ENCODE measurements at regions not wholly inside any gene's neighbourhood (a gene's known extent, or its start where the extent isn't known, plus 50 kb on each side); places are given as distances from the start of the nearest gene placed in this dataset.
"Not testable (repeated sequence)": the region's sequence is repeated elsewhere in the genome, so short reads cannot be mapped to it uniquely, and the experiment has no call there.

DNA sequence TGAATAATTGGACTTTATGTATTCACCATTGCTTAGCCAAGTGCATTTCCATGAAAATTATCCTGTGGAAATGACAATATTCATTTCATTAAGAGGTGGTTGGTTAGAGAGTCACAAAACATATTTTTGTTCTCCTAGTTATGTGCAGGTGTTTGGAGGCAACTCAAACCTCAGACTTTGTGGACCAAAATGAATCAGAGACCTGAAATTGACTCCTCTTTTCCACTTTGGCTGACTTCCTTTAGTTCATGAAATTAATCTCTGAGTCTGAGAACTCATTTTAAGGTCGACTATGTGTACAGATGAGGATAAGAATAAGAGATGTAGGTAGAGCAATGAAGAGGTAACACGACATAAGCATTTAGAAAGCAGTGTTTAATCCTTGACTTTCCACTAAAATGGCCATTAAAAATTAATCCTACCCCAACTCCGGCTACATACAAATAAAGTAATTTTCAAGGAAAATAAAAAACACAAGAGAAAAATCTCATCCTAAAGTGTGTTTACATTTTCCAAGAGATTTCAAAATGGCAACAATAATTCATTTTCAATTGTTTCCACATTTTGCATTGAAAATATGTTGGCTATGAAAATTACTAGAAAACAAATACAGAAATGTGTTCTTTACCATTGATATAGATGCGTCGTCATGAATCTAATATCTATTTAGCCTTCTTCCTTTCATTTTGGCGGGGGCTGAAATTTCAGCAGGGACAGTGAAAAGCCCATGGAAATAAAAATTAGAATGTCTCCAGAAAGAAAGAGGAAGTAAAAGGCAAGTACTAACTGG, 185.4 kb upstream of the CSNK1A1L start:
- no peak for DNase-seq

DNA sequence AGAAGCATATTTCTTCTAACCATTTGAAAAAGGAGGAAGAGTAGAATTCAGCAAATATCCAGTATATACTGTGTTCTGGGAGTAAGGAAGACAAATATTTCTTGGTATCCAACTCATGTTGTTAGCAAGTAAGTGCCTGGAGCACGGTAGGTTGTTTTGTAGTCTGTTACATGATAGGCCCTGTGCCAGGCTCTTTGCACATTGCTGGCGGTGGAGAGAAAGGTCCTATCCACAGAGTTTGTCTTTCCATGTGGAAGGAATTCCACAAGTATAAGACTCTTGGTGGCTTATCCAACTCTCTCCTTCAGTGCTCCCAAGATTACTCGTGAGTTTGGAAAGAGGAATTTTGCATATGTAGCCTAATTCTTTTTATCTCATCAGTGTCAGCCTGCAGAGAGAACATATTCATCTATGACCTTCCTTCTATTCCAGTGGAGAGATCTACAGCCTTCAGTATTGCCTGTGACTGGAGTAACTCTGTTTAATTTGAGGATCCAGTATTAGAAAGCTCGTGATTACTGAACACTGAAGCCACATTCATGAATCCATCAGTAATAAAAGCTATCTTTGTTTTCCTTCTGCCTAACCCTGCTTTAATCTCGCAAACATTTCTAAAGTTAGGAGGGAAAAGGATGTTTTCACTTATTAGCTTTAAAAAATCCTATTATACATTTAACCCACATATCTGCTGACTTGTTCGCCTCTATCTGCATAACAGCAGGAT, 183.9 kb upstream of the CSNK1A1L start:
- no peak for DNase-seq

DNA sequence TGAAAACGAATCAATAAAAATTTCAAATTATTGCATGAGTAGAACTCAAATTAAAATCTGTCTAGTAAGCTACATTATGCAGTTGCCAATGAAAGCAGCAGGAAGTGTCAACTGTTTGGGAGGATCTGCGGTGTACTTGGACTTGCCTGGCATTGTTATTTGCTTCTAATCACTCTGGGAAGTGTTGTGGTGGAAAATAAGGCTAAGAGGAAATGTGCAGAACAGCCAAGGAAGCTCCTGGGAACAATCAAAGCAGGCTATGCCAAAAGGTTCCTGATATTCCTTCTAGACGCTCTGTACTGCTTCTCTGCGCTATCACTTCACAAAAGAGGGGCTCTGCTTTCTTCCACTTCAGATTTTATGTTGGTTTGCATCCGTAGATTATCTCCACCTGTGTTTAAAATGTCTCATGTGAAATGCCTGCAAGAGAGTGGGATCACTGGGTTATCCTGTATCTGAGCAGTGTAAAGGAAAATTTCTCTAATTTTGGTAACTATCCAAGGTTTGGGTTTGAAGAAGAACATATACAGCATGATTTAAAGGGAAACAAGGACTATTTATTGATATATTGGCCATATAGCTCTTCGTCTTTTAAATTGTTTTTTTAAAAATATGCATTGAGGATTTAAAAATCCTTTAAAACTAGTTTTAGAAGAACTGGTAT, 182.7 kb upstream of the CSNK1A1L start:
- DNase-seq, result no peak

DNA sequence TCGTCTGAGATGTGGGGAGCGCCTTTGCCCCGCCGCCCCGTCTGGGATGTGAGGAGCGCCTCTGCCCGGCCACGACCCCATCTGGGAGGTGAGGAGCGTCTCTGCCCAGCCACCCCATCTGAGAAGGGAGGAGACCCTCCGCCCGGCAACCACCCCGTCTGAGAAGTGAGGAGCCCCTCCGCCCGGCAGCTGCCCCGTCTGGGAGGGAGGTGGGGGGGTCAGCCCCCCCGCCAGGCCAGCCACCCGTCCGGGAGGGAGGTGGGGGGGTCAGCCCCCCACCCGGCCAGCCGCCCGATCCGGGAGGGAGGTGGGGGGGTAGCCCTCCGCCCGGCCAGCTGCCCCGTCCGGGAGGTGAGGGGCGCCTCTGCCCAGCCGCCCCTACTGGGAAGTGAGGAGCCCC, 174.8 kb upstream of the CSNK1A1L start:
- not testable (repeated sequence) for DNase-seq

DNA sequence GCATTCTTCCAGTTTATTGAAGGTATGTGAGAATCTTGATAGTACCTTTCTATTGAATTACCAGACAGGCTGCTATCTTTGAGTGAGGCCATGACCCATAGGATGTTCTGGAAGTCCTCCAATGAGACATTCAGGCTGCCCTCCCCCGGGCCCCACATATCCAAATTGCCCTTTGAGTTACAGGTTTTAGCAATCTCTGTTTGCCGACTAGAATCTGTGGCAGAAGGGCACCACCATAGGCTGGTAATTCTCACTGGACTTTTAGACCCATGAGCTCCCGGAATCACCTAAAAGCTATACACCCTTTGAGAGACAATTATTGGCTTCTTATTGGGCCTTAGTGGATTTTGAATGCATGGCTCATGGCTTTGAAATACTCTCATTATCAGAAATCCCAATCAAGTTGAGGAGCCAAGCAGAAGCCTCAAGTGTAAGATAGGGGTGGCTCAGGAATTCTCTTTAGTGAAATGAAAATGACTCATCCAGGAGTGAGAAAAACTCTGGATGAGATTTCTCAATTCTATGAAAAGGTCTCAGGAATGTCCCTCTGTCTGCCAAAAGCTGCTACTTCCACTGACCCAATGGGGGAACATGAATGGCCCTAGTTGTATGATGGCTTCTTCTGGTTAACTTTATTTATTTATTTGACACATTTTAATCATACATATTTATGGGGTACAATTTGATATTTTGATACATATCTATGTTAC, 172.1 kb upstream of the CSNK1A1L start:
- DNase-seq, result no peak

DNA sequence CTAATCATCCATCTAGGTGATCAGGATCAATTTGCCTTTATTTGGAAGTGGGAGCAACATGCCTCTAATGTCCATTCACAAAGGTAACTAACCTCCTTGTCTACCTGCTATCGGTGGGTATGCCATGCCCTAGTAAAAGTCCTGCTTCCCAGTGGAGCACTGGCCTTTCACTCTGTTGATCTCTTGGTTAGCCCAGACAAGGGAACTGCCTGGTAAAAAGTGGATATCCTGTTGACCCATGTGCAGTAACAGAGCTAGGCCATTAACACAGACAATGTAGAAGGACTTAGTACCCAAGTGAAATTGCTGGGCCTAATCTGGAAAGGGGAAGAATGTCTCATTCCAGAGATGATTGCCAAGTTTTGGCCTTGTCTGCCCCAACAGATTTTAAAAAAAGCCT, 171.5 kb upstream of the CSNK1A1L start:
- DNase-seq, result no peak

DNA sequence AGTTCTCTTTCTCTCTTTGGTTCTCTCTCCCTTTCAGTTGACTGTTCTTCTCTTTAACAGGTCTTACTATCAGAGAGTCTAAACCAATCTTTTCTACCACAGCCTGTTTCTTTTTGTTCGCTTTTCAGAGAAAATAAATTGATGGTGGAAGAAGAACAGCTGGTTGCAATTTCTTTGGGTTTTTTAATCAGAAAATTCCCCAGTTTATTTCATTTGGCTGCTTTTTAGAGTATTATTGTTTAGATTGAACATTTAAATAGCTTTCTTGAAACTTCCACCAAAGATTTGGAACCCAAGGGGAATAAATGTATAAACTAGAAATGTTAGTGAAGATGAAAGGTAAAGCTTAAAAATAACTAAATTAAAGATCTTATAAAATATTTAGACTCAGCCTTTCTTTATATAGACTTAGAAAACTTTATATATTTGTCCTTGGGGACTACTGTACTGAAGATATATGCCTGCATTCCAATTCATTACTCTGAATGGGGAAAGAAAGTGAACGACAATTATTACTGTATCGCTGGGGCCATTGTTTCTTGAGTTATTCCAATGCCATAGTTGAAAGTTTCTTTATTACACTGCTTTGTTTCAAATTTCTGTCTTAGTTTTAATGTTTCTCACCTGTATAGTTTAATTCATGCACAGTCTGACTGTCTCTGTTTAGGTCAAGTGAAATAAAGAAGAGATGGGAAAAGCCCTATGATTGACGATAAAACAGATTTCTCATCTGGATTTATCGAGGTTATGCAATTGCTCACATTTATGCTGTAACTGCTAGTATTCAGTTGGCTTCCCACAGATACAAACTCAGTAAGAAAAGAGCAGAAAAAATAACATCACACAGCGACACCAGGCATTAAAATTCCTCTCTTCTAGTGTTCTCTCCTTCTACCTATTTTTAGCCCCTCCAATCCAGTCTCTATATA, 169.4 kb upstream of the CSNK1A1L start:
- no peak for DNase-seq

DNA sequence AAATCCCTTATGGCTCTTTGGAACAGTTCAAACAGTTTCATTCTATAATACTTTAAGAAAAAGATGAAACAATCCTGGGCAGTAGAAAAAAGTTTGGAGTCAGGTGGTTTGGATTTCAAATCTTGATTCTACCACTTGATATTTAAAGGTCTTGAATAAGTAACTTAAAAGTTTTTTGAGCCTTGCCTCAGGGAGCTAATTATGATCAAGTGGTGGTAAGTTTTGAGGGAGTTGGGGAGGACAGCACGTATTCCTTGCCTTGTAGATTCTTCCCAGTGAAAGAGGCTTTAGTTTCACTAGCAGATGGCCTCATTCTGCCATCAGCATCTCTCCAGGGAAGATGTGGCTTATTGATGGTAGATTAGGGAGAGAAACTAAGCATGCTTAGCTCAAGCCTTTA, 168.4 kb upstream of the CSNK1A1L start:
- no peak for DNase-seq

DNA sequence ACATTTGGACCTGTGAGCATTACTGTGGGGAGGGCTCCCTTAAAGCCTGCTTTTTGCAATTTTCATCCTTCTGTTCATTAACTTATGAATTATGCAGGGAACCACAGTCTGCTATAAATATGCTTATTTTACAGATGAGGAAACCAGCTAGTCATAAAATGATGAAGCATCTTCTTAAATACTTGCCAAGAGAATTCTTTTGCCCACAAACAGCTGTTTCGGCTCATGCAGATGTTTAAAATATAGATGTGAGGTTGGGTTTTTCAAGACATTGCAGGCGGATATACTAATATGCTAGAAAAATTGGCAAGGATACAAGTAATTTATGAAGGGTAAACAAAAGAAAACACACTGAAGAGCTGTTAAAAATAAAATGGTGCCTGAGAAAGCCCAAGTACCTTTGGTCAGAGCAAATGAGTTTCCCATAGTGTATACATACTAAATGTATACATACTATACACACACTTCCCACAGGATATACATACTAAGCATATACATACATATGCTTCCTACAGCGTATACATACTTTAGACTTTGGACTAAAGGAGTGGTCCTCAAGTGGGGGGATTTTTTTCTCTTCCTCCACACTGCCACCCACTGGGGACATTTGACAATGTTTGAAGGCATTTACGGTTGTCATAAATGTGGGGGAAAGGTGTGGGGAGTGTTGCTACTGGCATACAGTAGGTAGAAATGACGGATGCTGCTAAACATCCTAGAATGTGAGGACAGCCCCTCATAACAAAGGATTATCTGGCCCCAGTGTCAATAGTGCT, 164.9 kb upstream of the CSNK1A1L start:
- no peak for DNase-seq

DNA sequence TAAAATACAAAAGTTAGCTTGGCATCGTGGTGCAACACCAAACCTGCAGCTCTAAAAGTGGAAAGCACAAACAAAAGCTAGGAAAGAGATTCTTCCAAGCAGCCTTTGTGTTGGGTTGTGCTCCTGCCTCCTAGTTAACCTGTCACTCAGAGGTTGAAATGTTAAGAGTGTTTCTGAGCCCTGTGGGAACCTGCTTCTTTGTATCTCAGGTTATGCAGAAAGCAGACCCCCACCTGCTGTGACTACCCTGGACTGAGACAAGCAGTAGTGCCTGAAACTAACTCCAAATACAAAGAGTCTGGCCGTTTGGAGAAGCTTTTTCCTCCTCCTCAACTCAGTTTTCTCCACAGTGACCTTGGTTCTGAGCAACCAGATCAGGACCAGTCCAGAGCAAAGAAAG, 158.4 kb upstream of the CSNK1A1L start:
- DNase-seq, result no peak

DNA sequence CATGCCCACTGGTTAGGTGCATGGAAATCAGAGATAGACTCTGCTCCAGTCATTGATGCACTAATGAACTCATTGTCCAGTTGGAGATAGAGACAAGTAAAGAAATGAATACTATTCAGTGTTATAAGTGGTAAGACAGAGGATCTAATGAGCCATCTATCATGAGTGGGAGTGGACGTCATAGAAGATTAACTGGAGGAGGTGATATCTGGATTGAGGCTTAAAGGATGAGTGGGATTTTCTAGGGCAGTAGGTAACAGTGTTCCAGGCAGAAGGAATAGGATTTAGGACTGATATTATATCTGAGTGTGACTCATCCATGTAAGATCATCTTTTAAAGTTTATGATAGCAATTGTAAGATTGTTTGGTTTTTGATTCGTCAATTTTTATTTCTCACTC, 152.2 kb upstream of the CSNK1A1L start:
- no peak for DNase-seq

DNA sequence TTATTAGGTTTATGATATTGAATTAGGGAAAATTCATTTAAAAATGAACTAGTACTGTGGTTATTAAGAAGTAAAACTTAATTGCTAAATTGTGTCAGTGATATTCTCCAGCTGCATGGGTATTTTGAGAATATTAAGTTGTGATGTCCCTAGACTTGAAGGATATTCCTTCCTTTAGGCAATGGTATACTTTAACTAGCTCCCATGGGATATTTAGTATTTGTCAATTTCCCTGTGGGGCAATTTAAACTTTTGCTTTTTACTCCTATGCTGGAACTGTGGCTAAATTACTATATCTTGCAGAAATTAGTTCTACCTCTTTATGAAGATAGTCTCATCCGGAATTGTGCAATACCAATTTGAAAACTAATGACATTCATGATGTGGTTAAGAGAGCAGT, 151.6 kb upstream of the CSNK1A1L start:
- no peak for DNase-seq

DNA sequence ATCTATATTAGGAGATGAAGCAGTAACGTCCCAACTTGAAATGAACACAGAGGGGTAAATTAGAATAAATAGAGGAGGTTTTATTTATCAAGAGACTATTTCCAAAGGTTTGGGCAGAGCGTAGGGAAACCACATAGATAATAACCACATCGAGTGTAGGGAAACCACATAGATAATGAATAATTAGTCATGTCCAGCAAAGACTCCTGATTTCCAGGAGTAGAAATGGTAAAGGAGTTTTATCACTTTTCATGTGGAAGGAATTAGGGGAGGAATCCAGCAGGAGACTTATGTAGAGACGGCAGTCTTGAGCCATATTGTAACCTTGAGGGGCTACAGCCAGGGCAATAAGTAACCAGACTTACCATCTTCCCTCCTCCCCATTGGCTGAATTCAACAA, 136.3 kb upstream of the CSNK1A1L start:
- no peak for DNase-seq

DNA sequence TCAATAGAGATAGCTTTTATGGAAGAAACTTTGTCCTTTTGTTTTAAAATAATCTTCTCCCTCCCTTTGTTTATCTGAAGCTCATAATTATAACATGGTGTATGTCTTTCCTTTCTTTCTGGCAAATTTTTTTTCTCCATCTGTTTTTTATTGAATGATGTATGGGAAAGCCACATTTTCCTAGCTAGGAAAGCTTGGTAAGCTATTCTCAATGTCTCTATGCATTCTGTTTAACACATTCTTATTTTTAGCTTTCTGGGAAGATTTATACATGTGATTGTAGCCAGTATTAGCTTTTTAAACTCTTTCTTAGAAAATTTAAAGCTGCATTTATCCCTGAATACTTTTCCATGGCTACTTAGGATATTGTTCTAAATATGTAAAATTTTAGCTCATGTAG, 124.9 kb upstream of the CSNK1A1L start:
- DNase-seq, result no peak

DNA sequence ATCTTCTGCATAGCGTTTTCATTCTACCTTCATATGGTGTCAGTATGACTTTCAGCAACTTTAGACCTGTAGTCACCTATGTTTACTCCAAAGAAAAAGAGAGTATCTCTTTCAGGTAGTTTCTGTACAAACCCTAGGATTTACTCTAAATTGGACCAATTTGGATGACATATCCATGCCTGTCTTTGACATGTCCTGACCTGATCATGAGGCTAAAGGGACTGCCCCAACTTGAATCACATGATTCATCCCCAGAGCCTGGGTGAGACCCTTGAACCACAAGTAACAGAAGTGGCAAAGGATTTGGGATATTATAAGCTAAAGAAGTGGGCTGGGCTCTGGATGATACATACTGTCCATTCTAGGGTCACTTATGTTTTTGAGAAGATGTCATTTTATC, 124.5 kb upstream of the CSNK1A1L start:
- DNase-seq, result no peak

DNA sequence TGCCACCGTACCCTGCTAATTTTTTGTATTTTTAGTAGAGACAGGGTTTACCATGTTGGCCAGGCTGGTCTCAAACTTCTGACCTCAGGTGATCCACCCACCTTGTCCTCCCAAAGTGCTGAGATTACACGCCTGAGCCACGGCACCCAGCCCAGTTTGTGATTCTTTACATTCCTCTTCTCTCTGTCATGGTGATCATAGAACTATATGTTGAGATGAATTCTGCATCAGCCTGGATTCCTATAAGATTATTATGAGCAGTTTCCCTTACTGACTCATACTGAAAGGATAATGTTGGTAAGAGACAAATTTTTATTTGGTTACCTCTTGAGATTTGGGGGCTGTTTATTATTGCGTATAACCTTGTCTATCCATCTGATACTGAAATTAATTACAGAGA, 121.5 kb upstream of the CSNK1A1L start:
- no peak for DNase-seq

DNA sequence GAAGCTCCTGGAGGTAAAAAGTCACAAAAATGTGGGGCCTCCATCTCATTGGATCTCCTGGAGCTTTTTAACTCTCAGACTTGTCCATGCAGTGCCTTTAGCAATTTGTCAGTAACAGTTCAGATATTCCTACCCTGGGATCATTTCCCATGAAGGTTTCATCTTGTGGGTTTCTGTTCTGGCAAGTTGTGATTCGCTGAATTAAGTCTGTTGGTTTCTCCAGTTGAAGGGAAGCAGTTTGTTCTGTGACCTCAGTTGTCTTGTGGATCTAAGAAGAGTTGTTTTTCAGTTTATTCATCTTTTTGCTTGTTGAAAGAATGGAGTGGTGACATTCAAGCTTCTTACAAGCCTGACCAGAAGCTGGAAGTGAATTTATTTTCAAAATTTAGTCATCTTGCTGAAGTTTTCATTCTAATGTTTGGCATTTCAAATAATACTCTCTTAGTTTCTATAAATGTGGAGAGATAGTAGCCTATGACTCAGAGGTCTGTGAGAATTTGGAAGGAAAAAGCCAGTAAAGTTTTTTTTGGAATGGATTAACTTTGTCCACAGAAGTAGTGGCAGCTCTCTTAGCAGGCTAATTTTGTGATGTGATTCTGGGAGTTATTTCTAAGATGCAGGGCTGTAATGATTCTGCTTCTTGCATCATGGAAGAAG, 120.1 kb upstream of the CSNK1A1L start:
- no peak for DNase-seq

DNA sequence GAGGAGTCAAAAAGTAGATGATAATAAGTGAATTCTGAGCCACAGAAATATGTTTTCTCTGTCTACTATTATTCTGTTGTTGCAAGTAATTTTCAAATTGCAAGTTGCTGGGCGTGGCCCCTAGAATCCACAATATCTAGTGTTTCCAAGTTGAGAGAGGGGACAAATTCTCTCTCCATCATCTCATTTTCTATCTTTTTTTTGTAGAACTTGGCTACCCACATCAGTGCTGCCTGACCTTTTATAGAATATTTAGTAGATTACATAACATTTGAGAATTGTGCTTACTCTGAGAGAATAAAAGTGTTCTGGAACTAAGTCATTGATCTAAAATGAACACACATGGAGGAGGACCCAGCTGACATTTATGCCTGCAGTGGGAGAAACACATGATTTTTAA, 110.9 kb upstream of the CSNK1A1L start:
- no peak for DNase-seq

DNA sequence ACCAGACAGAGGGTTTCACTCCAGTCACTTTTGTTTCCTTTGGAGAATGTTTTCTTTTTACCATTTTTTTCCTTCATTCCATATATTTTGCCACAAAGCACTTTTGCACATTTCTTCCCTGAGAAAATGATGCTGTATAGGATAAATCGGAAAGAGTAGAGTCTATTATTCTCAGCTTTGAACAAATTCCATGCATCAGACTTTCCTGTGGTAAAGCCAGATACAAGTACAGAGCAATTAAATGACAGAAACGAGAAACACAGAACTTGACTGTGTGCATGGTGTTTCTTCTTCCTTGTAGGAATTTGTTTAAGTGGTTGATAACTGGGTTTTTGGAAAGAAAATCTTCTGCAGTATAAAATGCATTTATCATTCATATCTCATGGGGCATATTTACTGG, 107.4 kb upstream of the CSNK1A1L start:
- no peak for DNase-seq

DNA sequence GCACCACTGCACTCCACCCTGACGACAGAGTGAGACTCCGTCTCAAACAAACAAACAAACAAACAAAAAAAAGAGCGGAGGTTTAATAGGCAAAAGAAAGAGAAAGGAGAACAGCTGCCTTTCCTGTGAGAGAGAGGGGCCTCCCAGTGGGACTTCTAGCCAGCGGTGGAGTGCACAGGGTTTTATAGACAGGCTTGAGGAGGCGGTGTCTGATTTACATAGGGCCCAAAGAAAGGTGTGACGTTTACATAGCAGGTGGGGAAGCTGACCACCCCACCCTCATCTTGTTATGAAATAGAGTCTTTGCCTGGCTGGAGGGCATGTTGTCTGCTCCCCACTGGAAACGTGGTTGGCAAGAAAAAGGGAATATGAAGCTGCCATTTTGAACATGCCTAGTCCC, 106.0 kb upstream of the CSNK1A1L start:
- DNase-seq, result no peak
